Heart left ventricle (tissue), 13 donors: ENCODE measurements at regions not wholly inside any gene's neighbourhood (a gene's known extent, or its start where the extent isn't known, plus 50 kb on each side); places are given as distances from the start of the nearest gene placed in this dataset.

Experiments used
- POLR2A ChIP-seq, 2 donors: fragments of 450-650 bp; IDR thresholded peaks; one replicate each; pipeline ENCODE4 v1.6.1; 2017; ENCODE audit warnings: antibody characterized with exemption in 2 of 2, mild to moderate bottlenecking in 2 of 2, moderate library complexity in 2 of 2
- TF ChIP-seq, protein P1 (sequence below), 12 donors: fragments of 200-600 bp; sonication (generic) in 4 of 12; IDR thresholded peaks; one replicate each; pipeline versions ENCODE4 v1.5.0 to v1.8.0; 2018 to 2022; ENCODE audit warnings: antibody characterized with exemption in 12 of 12, mild to moderate bottlenecking in 5 of 12
- donor health status: ischemic (EF 13 %, LVEDD 7.1; RV severe dilation, severe dysfunction).
- donor health status: DM: no; HTN: yes; CAD: no.
- donor health status: DM: no; HTN: no; CAD: no.
- donor health status: ischemic (EF 25% LVEDD 6.9; RV normal size, moderate dysfunction).
- donor health status: ischemic (EF 25% LVEDD 5.7; RV mildly dilated, moderate dysfunction).
- donor health status: ischemic (EF 35%, LVEDD 5.7; RV mildly dilated, moderate dysfunction).
- donor health status: nonischemic (EF 11% LVEDD 7.7; RV severe dilation, severe dysfunction).
- donor health status: DM: yes; HTN: yes; CAD: no.
- donor health status: PGD.
- donor health status: ischemic (EF 29% LVEDD 5.4; RV normal size, mild dysfunction).
- donor health status: nonischemic (EF 23%, LVEDD 6.1; RV moderate dilation, normal function).

DNA sequence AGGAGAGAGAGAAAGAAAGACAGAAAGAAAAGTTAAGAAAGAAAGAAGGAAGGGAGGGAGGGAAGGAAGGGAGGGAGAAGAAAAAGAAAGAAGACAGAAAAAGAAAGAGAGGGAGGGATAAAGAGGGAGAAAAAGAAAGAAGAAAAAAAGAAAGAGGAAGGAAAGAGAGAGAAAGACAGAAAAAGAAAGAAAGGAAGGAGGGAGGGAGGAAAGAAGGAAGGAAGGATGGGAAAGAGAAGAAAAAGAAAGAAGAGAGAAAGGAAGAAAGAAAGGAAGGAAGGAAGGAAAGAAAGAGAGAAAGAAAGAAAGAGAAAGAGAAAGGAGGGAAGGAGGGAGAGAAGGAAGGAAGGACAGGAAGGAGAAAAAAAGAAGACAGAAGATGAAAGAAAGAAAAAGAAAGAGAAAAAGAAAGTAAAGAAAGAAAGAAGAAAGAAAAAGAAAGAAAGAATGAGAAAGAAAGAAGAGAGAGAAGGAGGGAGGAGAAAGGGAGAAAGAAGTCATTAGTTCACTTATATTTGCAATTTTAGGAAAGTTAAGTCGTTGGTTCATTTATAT, 567.2 kb upstream of the CBLB start:
- no peak for TF ChIP-seq POLR2A (IDR thresholded peaks at IDR 0.05)
- TF ChIP-seq, protein P1, sequence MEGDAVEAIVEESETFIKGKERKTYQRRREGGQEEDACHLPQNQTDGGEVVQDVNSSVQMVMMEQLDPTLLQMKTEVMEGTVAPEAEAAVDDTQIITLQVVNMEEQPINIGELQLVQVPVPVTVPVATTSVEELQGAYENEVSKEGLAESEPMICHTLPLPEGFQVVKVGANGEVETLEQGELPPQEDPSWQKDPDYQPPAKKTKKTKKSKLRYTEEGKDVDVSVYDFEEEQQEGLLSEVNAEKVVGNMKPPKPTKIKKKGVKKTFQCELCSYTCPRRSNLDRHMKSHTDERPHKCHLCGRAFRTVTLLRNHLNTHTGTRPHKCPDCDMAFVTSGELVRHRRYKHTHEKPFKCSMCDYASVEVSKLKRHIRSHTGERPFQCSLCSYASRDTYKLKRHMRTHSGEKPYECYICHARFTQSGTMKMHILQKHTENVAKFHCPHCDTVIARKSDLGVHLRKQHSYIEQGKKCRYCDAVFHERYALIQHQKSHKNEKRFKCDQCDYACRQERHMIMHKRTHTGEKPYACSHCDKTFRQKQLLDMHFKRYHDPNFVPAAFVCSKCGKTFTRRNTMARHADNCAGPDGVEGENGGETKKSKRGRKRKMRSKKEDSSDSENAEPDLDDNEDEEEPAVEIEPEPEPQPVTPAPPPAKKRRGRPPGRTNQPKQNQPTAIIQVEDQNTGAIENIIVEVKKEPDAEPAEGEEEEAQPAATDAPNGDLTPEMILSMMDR (IDR thresholded peaks at IDR 0.05), result no peak
